ENCODE measurements at regions not wholly inside any gene's neighbourhood (a gene's known extent, or its start where the extent isn't known, plus 50 kb on each side); places are given as distances from the start of the nearest gene placed in this dataset.

DNA sequence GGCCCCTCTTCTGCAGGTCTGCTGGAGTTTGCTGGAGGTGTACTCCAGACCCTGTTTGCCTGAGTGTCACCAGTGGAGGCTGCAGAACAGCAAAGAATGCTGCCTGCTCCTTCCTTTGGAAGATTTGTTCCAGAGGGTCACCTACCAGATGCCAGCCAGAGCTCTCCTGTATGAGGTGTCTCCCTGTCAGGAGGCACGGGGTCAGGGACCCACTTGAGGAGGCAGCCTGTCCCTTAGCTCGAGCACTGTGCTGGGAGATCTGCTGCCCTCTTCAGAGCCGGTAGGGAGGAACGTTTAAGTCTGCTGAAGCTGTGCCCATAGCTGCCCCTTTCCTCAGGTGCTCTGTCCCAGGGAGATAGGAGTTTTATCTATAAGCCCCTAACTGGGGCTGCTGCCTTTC, 207.9 kb downstream of the FAT3 start:
- TF ChIP-seq, protein P1, sequence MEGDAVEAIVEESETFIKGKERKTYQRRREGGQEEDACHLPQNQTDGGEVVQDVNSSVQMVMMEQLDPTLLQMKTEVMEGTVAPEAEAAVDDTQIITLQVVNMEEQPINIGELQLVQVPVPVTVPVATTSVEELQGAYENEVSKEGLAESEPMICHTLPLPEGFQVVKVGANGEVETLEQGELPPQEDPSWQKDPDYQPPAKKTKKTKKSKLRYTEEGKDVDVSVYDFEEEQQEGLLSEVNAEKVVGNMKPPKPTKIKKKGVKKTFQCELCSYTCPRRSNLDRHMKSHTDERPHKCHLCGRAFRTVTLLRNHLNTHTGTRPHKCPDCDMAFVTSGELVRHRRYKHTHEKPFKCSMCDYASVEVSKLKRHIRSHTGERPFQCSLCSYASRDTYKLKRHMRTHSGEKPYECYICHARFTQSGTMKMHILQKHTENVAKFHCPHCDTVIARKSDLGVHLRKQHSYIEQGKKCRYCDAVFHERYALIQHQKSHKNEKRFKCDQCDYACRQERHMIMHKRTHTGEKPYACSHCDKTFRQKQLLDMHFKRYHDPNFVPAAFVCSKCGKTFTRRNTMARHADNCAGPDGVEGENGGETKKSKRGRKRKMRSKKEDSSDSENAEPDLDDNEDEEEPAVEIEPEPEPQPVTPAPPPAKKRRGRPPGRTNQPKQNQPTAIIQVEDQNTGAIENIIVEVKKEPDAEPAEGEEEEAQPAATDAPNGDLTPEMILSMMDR (IDR thresholded peaks at IDR 0.05; ENCODE audit: control extremely low read depth, extremely low read depth, low read depth, missing control alignments) = no peak
- ChIA-PET POLR2A (no interaction called here), CTCF (no interaction called here)
- DNase-seq (ENCODE audit: extremely low spot score) = no peak

DNA sequence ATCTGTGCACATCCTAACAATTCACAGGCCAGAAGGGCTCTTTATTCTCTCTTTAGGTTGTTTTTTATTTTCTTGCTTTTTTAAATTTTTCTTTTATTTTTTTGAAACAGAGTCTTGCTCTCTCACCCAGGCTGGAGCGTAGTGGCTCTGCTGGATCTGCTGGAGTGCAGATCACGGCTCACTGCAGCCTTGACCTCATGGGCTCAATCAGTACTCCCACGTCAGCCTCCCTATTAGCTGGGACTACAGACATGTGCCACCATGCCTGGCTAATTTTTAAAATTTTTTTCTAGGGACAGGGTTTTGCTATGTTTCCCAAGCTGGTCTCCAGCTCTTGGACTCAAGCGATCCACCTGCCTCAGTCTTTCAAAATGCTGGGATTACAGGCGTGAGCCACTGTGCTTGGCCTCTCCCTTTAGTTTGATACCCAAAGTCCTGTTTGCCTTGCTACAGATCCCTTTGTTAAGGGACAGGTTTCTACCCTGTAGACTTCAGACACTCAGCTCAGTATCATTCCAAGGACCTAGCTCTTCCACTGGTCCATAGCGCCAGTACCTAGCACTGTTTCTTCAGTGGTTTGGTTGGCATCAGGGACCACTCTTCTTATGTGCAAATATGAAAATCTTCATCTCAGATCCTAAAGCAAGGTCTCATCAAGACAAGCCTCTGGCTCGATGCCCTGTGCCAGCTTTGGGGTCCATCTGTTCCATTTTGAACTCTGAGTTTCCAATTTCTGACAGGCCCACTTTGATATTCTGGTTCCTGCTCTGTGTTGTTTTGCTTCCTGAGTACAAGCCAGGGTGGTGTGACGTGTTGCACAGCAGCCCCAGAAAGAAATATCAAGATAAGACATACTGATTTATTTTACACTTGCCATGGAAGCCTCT, 211.7 kb downstream of the FAT3 start:
- CTCF ChIA-PET = no interaction called here
- DNase-seq (ENCODE audit: extremely low spot score) = no peak
- TF ChIP-seq, protein P1 (IDR thresholded peaks at IDR 0.05; ENCODE audit: control extremely low read depth, extremely low read depth, low read depth, missing control alignments) = no peak

DNA sequence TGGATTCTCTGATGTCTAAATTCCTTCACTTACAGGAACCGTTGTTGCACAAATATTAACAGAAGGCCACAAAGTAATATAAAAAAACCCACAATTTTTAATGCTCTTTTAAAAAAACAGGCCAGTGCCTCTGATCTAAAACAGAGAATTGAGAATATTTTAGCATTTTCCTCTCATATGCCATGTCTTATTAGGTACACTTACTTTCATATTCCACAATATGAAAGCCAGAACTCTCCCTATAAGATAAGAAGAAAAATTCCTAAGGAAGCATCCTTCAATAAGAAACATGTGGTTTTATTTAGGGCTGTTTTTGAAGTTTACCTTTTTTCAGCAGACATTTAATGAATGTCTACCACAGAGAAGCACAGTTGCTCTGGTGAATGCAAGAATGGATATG, 214.5 kb downstream of the FAT3 start:
- CTCF ChIA-PET = no interaction called here

More for the DNA sequence above, 211.7 kb downstream of the FAT3 start:
- POLR2A ChIA-PET = no interaction called here

DNA sequence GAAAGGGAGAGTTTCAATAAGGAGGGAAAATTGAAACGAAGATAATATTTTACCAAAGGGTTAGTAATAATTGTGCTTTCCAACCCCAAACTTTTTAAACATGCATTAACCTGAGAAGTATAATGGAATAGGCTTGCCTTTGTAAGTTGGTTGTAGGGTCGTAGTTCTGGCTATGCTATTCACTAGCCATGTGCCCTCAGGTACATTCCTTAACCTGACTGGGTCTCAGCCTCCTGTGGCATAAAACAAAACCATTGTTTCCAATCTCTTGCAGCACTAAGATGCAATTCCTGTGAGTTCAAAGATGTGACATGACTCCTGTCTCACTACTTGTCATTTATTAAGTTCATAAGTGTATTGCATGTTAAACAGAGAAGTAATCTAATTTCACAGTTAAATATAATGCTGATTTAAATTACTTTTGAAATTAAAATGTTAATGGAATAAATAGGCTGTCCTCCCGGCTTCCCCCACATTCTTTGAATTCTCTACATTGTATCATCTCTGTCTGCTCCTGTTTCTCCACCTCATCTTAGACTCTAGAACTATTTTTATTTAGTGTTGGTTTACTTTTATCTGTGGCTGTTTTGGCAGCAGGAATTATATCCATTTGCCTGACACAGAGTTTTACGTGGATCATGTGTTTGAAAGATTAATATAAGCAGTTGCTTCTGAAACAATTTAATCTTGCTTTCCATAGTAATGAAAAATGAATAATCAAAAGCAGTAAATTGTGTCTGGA, 216.3 kb downstream of the FAT3 start:
- no peak for DNase-seq (ENCODE audit: extremely low spot score)
- POLR2A ChIA-PET = no interaction called here
- CTCF ChIA-PET = no interaction called here
- TF ChIP-seq, protein P1 (IDR thresholded peaks at IDR 0.05; ENCODE audit: control extremely low read depth, extremely low read depth, low read depth, missing control alignments) = no peak

More for the DNA sequence above, 214.5 kb downstream of the FAT3 start:
- TF ChIP-seq, protein P1 (IDR thresholded peaks at IDR 0.05; ENCODE audit: control extremely low read depth, extremely low read depth, low read depth, missing control alignments) = no peak
- POLR2A ChIA-PET = no interaction called here
- no peak for DNase-seq (ENCODE audit: extremely low spot score)

DNA sequence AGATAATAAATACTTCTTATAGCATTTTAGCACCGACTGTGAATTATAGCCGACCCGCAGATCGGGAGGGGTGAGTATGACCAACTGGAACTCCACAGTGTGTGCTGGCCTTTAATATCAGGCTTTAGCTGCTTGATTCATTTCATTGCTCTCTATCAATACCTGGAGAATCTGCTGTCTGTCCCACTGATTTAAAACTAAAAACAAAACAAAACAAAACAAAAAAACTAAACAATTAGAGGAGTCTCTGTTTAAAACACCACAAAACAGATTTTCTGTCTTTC, 216.8 kb downstream of the FAT3 start:
- ChIA-PET POLR2A (no interaction called here), CTCF (no interaction called here)
- no peak for DNase-seq (ENCODE audit: extremely low spot score)
- TF ChIP-seq, protein P1 (IDR thresholded peaks at IDR 0.05; ENCODE audit: control extremely low read depth, extremely low read depth, low read depth, missing control alignments) = no peak

DNA sequence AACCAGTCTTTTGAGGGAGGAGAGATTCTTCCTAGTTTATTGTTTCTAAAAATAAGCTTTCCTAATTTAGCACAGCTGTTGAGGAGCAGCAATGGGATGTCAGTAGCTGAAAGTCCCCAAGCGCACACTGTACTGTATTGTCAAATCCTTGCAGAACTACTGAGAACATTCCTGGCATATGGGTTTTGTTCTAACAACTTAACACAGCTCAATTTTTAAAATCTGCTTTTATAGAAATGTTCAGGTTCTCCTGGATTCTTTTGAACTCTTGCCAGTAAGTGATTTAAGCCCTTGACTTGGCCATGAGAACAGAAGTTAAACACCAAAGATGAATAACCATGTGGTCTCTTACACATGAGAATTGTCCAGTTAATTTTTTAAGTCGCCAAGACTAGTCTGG, 218.6 kb downstream of the FAT3 start:
- TF ChIP-seq, protein P1 (IDR thresholded peaks at IDR 0.05; ENCODE audit: control extremely low read depth, extremely low read depth, low read depth, missing control alignments) = no peak
- ChIA-PET POLR2A (no interaction called here), CTCF (no interaction called here)
- DNase-seq (ENCODE audit: extremely low spot score) = no peak
